GM18873 (cell line): ENCODE measurements at regions not wholly inside any gene's neighbourhood (a gene's known extent, or its start where the extent isn't known, plus 50 kb on each side); places are given as distances from the start of the nearest gene placed in this dataset.

Experiments
- ATAC-seq: cut with Tn5 transposase; IDR thresholded peaks from one replicate; pipeline ENCODE4 v1.9.1; 2021; ENCODE audit warnings: mild to moderate bottlenecking, moderate library complexity, moderate number of reproducible peaks; ENCODE audit not compliant: unreplicated experiment, low FRiP score

DNA sequence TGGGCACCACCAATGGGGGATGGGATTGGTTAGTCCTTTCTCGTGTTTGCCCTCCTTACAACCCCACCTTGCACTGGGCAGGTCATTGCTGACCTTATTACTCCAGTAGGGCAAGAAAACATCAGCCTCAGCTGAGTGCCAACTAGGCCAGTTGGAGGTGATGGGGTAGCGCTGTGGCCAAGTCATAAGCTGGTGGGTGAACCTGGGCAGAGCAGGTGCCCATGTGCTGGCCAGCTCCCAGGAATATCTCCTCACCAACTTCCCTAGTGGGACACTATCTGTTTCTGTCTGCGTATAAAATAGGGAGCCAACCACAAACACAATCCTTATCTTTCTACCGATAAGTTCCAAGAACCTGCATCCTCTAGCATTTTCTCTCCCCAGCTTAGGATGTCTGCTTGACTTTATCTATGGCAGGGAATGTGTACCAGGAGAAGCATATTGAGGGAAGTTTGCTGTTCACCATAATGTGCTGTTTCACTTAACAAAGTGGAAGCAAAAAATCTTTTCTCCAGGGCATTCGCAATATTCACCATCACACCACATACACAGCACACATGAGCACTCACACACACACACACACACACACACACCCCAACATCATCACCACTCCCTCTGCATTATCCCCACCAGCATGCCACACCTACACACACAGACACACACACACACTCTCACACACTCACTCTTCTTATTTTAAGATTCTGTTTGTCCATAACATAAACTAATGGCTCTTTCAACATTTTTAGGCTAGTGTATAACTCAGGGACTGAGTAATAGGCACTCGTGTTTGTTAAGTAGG is 390.0 kb downstream of the ENC1 start:
- ATAC-seq = no peak

DNA sequence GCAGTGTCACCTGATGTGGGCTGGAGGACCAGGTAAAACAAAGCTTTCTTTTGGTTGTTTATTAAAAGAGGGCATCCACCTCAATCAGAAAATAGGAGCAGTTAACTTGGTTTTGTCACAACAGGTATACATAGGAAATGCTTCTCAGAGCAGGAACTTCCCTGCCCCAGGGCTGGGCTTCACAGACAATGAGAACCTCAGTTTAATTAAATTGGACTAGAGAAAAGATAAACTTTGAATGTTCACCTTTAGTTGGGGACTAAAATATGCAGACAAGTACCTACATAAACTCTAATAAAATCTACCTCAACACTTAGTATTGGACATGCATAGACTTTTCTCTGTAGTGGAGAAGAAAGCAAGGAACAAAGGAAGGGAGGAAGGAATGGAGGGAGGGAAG is 392.0 kb downstream of the ENC1 start:
- ATAC-seq = no peak

DNA sequence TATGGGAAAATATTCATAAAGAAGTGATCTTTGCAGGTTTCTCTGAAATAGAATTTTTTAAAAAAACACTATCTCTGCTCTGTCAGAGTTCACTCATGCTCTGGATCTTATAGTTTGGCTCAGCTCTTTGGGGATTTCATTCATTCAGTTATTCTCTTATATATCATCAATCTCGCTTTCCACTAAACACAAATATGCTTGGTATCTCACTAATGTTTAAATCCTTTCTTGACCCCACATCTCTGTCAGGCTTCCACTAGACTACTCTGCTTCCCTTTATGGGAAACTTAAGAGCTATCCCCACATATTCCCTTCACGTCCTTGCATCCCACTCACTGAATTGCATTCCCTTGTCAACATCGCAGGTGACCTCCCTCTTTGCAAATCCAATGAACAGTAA is 396.1 kb downstream of the ENC1 start:
- no peak for ATAC-seq

- no peak for ATAC-seq
Observed at GRCh38 chr5:74243634-74244033, 396.9 kb downstream of the ENC1 start.

GRCh38 chr5:74242516-74242915 is 398.0 kb downstream of the ENC1 start:
- no peak for ATAC-seq

- ATAC-seq = no peak
Observed at GRCh38 chr5:74241751-74242140, 398.8 kb downstream of the ENC1 start.

DNA sequence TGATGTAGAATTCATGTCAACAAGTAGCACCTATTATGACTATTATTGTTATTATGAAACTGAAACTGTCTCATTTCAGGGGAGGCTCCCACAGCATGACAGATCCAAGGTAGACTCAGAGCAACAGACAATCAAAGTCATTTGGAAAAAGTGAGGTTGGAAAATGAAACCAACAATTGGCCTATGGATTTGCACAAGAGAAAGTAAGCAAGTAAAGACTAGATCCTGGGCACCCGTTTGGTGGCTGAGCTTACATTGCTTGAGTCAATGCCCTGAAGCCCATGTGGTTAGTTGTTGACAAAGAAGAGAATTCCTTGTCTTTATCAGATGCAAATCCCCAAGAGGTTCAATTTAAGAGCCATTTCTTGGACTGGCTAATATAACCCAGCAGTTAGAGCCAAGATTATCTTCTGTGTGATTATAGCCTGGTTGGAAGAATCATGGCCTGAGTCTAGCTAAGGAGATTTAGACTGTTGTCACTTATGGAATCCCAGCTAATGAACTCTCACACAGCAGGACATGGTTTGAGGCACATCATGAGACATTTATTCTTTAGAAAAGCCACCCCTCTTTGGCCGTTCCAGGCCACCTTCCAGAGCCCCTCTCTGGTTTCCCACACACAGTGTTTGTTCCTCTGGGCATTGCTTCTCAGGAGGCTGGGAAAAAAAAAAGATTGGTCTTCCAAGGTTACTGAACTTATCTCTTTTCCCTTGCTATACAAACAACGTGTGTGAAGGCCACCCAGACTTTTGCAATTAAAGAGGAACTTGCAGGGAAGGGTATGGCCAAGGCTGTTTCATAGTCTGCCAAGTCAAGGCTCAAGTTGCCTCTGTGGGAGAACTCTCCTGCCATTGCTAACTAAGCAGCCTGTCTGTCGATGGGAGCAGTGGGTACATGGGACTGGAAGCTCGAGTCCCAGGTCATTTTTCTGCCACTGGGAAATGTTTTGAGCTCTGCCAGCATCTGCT is 399.5 kb downstream of the ENC1 start:
- no peak for ATAC-seq

DNA sequence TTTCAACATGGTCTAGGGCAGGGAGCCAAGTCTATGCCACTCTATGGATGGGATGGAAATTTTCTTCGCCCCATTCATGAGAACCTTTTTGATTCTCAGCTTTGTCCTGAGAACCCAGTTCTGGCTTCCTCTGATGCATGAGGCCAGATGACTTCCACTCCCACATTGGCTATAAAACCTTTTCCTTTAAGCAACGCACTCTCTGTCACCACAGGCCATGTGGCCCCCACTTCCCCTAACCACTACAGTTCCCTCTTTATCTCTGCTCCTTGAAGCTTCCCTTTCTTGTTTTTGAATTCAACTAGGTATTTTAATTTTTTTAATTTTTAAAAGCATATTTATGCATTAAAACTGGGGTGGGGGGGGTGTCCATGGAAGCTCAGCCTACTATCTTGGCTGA is 401.3 kb downstream of the ENC1 start:
- no peak for ATAC-seq

DNA sequence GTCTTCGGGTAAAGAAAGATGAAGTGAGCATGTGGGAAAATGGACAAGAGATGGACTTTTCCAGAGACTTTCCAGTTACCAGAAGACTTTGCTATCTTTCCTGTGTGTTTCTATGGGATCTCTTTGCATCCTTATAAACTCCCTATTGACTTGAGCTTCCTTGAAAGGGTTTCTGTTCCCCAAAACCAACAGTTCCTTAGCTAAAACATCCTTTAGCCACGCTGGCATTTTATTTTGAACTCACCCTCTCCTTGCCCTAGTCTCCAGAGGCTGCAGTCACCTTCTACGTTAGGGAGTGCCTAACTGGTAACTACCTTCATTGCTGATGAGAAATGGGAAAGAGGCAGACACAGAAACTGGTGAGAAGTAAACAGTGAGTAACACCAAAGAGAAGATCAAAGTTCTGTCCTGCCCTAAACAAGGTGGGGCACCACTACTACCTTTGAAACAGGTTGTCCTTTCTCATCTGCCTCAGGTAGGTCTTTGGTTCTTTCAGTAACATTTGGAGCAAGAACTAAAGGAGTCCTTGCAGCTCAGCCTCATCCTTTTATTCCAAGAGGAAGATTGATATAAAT is 402.9 kb downstream of the ENC1 start:
- no peak for ATAC-seq

GRCh38 chr5:74235552-74235951 is 405.0 kb downstream of the ENC1 start:
- no peak for ATAC-seq

DNA sequence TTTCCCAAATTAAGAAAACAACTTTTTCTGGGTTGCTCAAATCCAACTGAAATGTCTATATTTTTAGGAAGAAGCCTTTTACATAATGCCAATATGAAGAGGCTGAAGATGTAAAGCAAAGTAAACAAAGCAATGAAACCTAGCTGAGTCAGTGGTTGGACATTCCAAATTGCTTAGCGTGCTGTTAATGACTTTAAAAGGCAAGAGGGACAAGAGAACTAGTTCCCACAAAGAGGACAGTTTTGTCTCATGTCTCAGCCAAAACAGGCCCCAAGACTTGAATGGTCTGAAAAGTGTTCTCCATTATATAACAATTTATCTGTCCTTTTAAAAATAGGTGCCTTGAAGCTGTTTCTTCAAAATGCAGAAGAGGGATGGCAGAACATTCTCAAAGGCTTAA is 407.0 kb downstream of the ENC1 start:
- no peak for ATAC-seq

DNA sequence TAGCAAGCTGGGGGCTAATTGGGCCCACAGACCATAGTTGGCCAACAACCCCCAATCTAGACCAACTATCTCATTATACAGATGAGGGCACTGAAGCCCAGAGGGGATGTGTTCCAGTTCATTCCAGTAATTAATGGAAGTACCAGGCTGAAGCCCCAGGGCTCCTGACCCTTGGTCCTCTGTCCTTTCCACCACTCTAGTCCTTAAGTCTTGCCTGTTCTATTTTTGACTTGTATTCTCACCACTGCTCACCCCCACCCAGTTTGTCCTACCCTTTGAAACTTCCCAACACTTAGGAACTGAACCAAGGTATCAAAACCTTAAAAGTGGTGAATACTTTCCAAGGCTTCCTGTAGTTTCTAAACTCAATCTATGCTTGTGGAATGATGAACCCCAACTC is 407.4 kb downstream of the ENC1 start:
- no peak for ATAC-seq

GRCh38 chr5:74232276-74232675 is 408.3 kb downstream of the ENC1 start:
- no peak for ATAC-seq

DNA sequence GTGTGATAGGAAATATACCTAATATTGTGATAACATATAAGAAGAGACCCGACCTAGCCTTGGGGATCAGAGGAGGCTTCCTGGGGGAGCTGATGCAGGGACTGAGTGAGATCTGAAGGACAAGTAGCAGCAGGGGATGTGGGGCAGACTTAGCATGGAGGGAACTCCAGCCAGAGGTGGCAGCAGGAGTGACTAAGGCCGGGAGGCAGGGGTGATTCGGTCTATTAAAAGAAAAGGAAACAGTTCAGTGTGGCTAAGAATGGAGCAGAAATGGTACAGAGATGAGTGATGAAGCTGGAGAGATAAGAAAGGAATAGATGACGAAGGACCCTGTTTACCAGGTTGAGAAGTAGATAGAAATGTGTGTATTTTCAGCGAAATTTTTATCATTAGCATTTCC is 408.8 kb downstream of the ENC1 start:
- ATAC-seq = no peak

DNA sequence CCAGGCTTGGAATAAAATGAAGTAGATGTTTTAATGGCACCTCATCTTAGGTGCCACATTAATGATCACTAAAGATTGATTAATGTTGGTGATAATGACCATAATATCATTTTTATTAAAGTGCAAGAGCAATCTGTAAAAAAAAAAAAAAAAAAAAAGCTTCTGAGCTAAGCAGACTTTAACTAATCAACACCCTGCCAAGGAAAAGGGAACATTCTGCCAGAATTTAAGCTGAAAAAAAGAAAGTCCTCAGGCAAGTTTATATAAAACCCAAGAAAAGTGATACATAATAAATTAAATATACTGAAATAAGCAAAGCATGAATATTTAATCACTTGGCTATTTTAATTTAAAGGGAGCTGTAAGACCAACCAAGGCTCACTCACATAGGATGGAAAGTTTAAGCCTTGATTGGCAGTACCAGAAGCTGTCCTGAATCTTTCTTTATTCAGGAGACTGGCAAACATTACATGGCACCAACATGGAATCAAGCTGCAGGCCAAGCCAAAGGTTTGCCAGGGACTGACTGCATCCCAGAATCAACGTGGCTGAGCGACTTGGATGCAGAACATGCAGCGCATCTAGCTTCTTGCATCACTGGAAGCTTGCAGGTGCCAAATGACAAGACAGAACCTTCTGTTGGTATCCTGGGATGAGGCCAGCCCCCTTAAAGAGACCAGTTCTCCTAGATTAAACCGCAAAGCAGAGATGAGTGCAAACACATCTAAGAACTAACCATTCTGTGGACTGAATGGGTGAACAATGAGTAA is 413.6 kb downstream of the ENC1 start:
- no peak for ATAC-seq

DNA sequence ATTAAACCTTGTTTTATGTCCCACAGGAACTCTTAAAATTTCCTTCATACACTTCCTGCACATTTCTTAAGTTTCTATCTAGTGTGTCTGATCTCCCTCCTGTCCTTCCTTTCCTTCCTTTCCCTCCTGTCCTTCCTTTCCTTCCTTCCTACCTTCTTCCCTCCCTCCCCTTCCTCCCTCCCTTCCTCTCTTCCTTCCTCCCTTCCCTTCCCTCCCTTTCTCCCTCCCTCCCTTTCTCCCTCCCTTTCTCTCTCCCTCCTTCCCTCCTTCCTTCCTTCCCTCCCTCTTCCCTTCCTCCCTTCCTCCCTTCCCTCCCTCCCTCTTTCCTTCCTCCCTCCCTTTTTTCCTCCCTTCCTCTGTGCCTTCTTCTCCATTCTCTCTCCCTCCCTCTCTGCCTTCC is 414.9 kb downstream of the ENC1 start:
- ATAC-seq = no peak

- no peak for ATAC-seq
Observed at GRCh38 chr5:74224331-74224730, 416.2 kb downstream of the ENC1 start.

DNA sequence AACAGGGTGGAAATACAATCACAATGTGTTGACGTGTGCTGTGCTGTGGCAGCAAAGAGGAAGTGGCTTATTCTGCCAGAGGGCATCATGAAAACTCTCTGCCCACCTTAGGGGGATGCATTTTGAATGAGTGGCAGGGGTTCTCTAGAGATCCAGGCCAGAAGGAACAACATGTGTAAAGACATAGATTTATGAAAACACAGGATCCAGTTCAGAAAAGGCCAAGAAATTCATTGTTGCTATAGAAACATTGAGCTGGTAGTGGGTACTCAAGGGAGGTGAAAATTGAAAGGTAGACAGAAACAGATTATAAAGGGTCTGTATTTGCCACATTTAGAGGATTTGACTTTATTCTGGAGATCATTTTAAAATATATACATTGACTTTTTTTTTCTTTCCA is 417.7 kb downstream of the ENC1 start:
- no peak for ATAC-seq

DNA sequence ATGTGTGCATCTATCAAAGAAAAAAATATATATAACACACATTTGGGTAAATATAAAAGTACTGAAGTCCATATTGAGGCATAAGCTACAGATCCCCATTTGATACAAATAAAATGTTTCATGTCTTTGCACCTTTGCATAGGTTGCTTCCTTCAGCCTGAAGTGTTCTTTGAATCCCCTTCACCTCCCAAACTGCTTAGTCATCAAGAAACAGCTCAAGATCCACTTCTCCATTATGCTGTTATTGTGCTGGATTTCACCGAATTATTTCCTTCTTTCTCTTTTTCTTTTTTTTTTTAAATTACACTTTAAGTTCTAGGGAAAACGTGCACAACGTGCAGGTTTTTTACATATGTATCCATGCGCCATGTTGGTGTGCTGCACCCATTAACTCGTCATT is 419.1 kb downstream of the ENC1 start:
- no peak for ATAC-seq

DNA sequence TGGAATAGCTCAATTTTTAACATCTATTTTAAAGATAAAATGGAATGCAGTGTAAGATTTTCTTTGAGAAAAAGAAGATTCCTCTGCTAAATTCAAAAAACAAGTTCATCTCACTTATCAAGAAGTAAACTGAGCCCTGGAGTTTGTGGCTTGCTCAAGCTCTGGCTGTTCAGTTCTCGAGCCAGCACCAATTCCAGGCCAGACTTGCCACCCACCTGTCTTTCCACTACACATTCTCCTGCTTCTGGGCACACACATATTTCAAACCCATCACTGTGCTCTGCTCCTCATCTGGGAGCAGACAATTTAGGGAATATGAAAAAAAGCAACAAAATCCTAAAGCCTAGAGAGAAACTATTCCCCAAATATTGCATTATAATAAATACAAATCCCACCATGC is 424.5 kb downstream of the ENC1 start:
- ATAC-seq = no peak

DNA sequence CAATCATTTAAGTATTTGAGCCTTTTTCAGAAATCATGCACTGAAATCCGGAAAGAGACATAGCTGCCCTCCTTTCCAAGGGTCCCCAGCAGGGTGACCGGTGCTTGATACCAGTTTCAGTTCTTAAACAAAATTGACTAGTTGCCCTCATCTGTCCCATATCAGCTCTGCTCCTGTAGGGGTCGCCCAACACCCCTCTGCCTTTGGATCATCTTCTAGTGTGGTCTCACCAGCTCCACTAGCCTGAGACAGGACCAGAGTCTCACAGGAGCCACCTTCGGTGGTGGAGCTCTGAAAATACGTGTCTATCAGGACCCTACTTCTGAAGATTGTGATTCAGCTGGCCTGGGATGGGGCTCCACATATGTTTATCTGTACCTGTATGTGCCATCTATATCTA is 428.2 kb downstream of the ENC1 start:
- ATAC-seq = no peak
